HG02763 (cell line): ENCODE measurements at regions not wholly inside any gene's neighbourhood (a gene's known extent, or its start where the extent isn't known, plus 50 kb on each side); places are given as distances from the start of the nearest gene placed in this dataset.
"Not testable (repeated sequence)": the region's sequence is repeated elsewhere in the genome, so short reads cannot be mapped to it uniquely, and the experiment has no call there.

Source experiments
- ATAC-seq: cut with Tn5 transposase; IDR thresholded peaks from one replicate; pipeline ENCODE4 v1.9.1; 2021; ENCODE audit warnings: mild to moderate bottlenecking, moderate library complexity; ENCODE audit not compliant: unreplicated experiment

DNA sequence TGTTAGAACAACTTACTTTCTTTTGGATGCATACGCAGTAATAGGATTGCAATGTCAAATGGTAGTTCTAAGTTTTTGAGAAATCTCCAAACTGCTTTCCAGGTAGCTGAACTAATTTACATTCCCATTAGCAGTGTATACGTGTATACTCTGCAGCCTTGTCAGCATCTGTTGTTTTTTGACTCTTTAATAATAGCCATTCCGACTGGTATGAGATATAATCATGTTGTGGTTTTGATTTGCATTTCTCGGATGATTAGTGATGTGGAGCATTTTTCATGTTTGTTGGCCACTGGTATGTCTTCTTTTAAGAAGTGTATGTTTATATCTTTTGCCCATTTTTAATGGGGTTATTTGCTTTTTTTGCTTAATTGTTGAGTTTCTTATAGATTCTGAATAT is 76.9 kb upstream of the HNRNPA1L2 start:
- ATAC-seq = peak; percentile 87

DNA sequence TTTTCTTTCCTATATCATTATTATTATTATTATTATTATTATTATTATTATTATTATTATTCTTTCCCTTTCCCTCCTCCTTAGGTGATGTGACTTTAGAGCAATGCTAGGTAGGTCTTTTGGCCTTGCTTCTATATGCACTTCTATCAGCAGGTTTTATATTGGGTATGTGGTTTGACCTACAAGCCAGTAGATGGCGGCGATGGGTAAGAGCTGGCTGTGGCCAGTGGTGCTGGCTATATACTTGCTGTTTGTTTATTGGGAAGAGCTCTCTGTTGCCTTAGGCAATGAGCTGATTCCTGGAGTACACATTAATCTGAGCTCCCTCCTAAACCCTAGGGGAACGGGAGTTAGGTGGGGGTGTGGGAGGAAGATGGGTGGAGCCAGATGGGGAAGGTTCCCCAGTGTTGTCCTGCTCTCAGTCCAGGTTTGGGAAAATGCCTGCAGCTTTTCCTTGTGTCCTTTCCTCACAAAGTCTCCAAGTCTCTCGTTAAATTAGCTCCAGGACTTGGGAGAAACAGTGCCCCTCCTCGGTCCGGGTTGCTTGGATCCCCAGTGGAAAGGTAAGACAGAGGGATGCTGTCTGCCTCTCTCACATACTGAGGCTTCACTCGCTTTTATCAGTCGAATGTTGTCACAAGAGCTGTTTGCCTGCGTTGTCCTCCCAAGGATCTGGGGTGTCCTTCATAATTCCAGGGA is 72.2 kb upstream of the HNRNPA1L2 start:
- peak; percentile 77 for ATAC-seq

DNA sequence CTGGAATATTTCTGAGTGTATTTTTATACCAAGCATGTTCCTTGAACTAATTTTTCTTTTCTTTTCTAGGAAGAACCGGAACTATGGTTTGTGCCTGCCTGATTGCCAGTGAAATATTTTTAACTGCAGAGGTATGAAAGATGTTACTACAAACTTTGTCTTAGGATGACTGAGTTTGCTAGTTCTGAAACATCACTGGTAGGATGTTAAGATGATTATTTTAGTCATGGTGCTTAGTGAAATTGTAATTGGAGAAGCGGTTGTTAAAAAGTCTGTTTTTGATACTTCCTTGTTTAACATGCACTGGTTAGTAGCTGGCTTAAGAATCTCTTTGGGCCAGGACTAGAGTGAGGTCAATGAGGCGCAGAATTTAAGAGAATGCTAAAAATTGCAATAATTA is 71.1 kb upstream of the HNRNPA1L2 start:
- ATAC-seq = not testable (repeated sequence)

DNA sequence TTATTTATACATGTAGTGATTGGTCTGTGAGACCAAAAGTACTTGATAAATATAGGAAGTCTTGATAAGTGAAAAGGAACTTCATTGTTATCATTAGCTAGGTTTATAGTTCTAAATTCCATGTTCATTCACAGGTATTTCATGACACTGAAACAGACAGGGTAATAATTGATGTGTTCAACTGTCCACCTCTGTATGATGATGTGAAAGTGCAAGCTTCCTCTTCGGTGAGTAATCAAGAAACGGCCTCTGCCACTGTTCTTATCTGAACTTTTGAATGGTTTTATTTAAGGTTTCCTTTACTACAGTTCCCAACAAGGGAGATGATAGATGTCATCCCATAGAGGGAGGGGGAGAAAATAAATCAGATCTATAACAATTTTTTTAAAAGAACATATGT is 59.3 kb upstream of the HNRNPA1L2 start:
- ATAC-seq = peak; percentile 75
